Neuronal stem cell (in vitro differentiated cells): ENCODE measurements at regions not wholly inside any gene's neighbourhood (a gene's known extent, or its start where the extent isn't known, plus 50 kb on each side); places are given as distances from the start of the nearest gene placed in this dataset.

Experiments
- DNase-seq: peaks from one replicate; pipeline ENCODE4 v3.0.0-alpha.2; 2013; ENCODE audit warnings: low spot score
- H2AFZ ChIP-seq: one replicate; pipeline ENCODE4 v1.6.1; 2013; ENCODE audit warnings: mild to moderate bottlenecking, low read length, inconsistent platforms
- H2AK5ac ChIP-seq: 2 replicates; pipeline ENCODE4 v1.6.1; 2013; ENCODE audit warnings: low read depth, mild to moderate bottlenecking, inconsistent platforms, low read length, moderate library complexity, mixed read lengths
- H2BK120ac ChIP-seq: 2 replicates; pipeline ENCODE4 v1.6.1; 2013; ENCODE audit warnings: low read depth, mild to moderate bottlenecking, inconsistent platforms, low read length, moderate library complexity, mixed read lengths
- H2BK12ac ChIP-seq: one replicate; pipeline ENCODE4 v1.6.1; 2013; ENCODE audit warnings: low read length, inconsistent platforms
- H2BK15ac ChIP-seq: 2 replicates; pipeline ENCODE4 v1.6.1; 2013; ENCODE audit warnings: mild to moderate bottlenecking, low read length, inconsistent platforms, mixed read lengths
- H2BK5ac ChIP-seq: one replicate; pipeline ENCODE4 v1.6.1; 2013; ENCODE audit warnings: inconsistent platforms, mild to moderate bottlenecking, low read length, moderate library complexity
- H3K14ac ChIP-seq: one replicate; pipeline ENCODE4 v1.6.1; 2013; ENCODE audit warnings: low read length, inconsistent platforms
- H3K18ac ChIP-seq: 2 replicates; pipeline ENCODE4 v1.6.1; 2013; ENCODE audit warnings: low read length, inconsistent platforms
- H3K23ac ChIP-seq: 2 replicates; pipeline ENCODE4 v1.6.1; 2013; ENCODE audit warnings: low read depth, mild to moderate bottlenecking, mixed read lengths, low read length, inconsistent platforms; ENCODE audit not compliant: poor library complexity
- H3K27ac ChIP-seq: replicated peaks from 3 replicates; pipeline ENCODE4 v1.5.1; 2013; ENCODE audit warnings: low read length, inconsistent platforms
- H3K27me3 ChIP-seq, 3 experiments: 2 replicates each; pipeline ENCODE4 v1.6.1; 2013; ENCODE audit warnings: low read length in 3 of 3, mild to moderate bottlenecking in 2 of 3, inconsistent platforms in 1 of 3, low read depth in 1 of 3, mixed read lengths in 1 of 3, moderate library complexity in 1 of 3; ENCODE audit not compliant: control insufficient read depth in 3 of 3, insufficient read depth in 3 of 3
- H3K36me3 ChIP-seq, 2 donors: replicated peaks in 1 of 2; 2 replicates each; pipeline ENCODE4 v1.6.1; 2013; ENCODE audit warnings: low read length in 2 of 2; ENCODE audit not compliant: control insufficient read depth in 2 of 2, insufficient read depth in 2 of 2
- H3K4ac ChIP-seq: 2 replicates; pipeline ENCODE4 v1.6.1; 2013; ENCODE audit warnings: inconsistent platforms, mild to moderate bottlenecking, low read length, moderate library complexity
- H3K4me1 ChIP-seq, 2 donors: 1 replicate in 1 of 2; 2 replicates in 1 of 2; pipeline ENCODE4 v1.6.1; 2013; ENCODE audit warnings: low read length in 2 of 2, low read depth in 1 of 2; ENCODE audit not compliant: control insufficient read depth in 2 of 2, insufficient read depth in 1 of 2
- H3K4me2 ChIP-seq: one replicate; pipeline ENCODE4 v1.6.1; 2013; ENCODE audit warnings: mild to moderate bottlenecking, low read length, inconsistent platforms; ENCODE audit not compliant: insufficient read depth, poor library complexity, severe bottlenecking
- H3K4me3 ChIP-seq, 2 donors: 2 replicates each; pipeline ENCODE4 v1.5.1; 2013; ENCODE audit warnings: low read length in 2 of 2, mild to moderate bottlenecking in 2 of 2, inconsistent platforms in 1 of 2, moderate library complexity in 1 of 2
- H3K79me1 ChIP-seq: one replicate; pipeline ENCODE4 v1.6.1; 2013; ENCODE audit warnings: low read depth, mild to moderate bottlenecking, inconsistent platforms, low read length, moderate library complexity
- H3K9ac ChIP-seq: one replicate; pipeline ENCODE4 v1.6.1; 2013; ENCODE audit warnings: mild to moderate bottlenecking, low read depth, low read length, inconsistent platforms; ENCODE audit not compliant: poor library complexity
- H3K9me3 ChIP-seq, 2 donors: replicated peaks in 1 of 2; 2 replicates each; pipeline versions ENCODE3 to v1.6.1; 2013; ENCODE audit warnings: low read length in 2 of 2, mild to moderate bottlenecking in 2 of 2, inconsistent platforms in 1 of 2, low read depth in 1 of 2, mixed read lengths in 1 of 2, moderate library complexity in 1 of 2; ENCODE audit not compliant: control insufficient read depth in 2 of 2, insufficient read depth in 1 of 2
- H4K8ac ChIP-seq: one replicate; pipeline ENCODE4 v1.6.1; 2013; ENCODE audit warnings: low read depth, mild to moderate bottlenecking, inconsistent platforms, low read length, moderate library complexity
- H4K91ac ChIP-seq: one replicate; pipeline ENCODE4 v1.6.1; 2013; ENCODE audit warnings: low read length, low read depth, mild to moderate bottlenecking, inconsistent platforms; ENCODE audit not compliant: poor library complexity
- WGBS, 2 donors: extraction: QIAGEN DNeasy Blood & Tissue Kit; methylation state at CpG; one replicate each; pipeline ENCODE4 v1.1.7; 2013; ENCODE audit warnings: missing lambda C conversion rate in 2 of 2, mixed read lengths in 1 of 2; ENCODE audit not compliant: insufficient read length in 2 of 2, insufficient replicate concordance in 1 of 2; ENCODE audit errors: extremely low coverage in 2 of 2; 5-methylcytosine and 5-hydroxymethylcytosine counted together

- WGBS, 2 donors, result no CpG with 5 or more reads among the region's 3 CpGs
- Histone ChIP-seq H3K4me1 (no peaks in the 10 kb centered on the region), H3K4ac (no peak overlapping the region), H2BK5ac (no peak overlapping the region), H3K4me3 (no peak overlapping the region), H3K9ac (no peak overlapping the region), H3K23ac (no peak overlapping the region), H3K18ac (no peak overlapping the region), H3K9me3 (no peaks in the 10 kb centered on the region), H4K8ac (no peak overlapping the region), H2AK5ac (no peak overlapping the region), H3K4me2 (no peak overlapping the region), H3K27ac (no peak overlapping the region), H2BK120ac (no peak overlapping the region), H2AFZ (no peak overlapping the region), H3K27me3 (no peaks in the 10 kb centered on the region), H2BK12ac (no peak overlapping the region), H2BK15ac (no peak overlapping the region), H3K14ac (no peak overlapping the region), H4K91ac (no peak overlapping the region), H3K36me3 (no peaks in the 10 kb centered on the region), H3K79me1 (no peaks in the 10 kb centered on the region)
- no peak for DNase-seq
Observed at GRCh38 chr5:114702136-114702535, 340.3 kb downstream of the KCNN2 start.

DNA sequence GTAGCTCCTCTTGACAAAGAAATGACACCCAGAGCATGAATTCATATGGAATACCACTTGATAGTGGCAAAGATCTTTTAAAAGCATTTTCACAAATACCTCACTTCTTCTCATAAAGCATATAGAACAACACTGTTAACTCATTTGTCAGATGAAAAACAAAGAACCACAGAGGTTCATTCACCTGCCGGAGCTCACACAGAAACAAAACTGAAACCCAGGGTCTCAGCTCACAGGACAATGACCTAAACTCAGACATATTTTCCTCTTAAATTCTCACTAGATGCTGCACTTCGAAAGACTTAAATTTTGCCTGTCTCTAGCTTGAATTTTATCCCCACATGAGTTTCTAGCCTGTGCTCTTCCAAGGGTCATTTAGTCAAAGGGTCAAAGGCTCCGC lies 339.0 kb downstream of the KCNN2 start:
- Histone ChIP-seq H3K23ac (no peak overlapping the region), H2AFZ (no peak overlapping the region), H3K4me3 (no peak overlapping the region), H2BK5ac (no peak overlapping the region), H3K9me3 (no peaks in the 10 kb centered on the region), H3K4me2 (no peak overlapping the region), H2AK5ac (no peak overlapping the region), H3K9ac (no peak overlapping the region), H3K4ac (no peak overlapping the region), H2BK15ac (no peak overlapping the region), H2BK120ac (no peak overlapping the region), H2BK12ac (no peak overlapping the region), H3K79me1 (no peaks in the 10 kb centered on the region), H3K27ac (no peak overlapping the region), H3K4me1 (no peaks in the 10 kb centered on the region), H3K36me3 (no peaks in the 10 kb centered on the region), H3K18ac (no peak overlapping the region), H4K8ac (no peak overlapping the region), H3K27me3 (no peaks in the 10 kb centered on the region), H3K14ac (no peak overlapping the region), H4K91ac (no peak overlapping the region)
- no CpG with 5 or more reads among the region's 3 CpGs for WGBS, 2 donors
- no peak for DNase-seq

DNA sequence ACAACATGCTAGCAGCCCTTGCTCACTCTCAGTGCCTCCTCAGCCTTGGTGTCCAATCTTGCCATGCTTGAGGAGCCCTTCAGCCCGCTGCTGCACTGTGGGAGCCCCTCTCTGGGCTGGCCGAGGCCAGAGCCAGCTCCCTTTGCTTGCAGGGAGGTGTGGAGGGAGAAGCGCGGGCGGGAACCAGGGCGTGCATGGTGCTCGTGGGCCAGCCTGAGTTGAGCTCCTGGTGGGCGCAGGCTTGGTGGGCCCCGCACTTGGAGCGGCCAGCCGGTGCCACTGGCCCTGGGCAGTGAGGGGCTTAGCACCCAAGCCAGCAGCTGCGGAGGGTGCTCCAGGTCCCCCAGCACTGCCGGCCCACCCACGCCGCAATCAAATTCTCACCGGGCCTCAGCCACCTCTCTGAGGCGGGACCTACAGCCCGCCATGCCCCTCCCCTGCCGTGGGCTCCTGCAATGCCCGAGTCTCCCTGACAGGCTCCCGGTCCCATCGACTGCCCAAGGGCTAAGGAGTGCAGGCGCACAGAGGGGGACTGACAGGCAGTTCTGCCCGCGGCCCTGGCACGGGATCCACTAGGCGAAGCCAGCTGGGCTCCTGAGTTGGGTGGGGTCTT lies 333.5 kb downstream of the KCNN2 start:
- DNase-seq, result no peak
- Histone ChIP-seq H4K91ac (no peak overlapping the region), H3K4ac (no peak overlapping the region), H3K4me2 (no peak overlapping the region), H3K27ac (no peak overlapping the region), H3K9me3 (no peaks in the 10 kb centered on the region), H3K23ac (no peak overlapping the region), H4K8ac (no peak overlapping the region), H2BK12ac (no peak overlapping the region), H3K27me3 (no peaks in the 10 kb centered on the region), H2AK5ac (no peak overlapping the region), H3K4me3 (no peak overlapping the region), H3K79me1 (no peaks in the 10 kb centered on the region), H2BK120ac (no peak overlapping the region), H2BK5ac (no peak overlapping the region), H2AFZ (no peak overlapping the region), H3K18ac (no peak overlapping the region), H2BK15ac (no peak overlapping the region), H3K9ac (no peak overlapping the region), H3K14ac (no peak overlapping the region), H3K4me1 (no peaks in the 10 kb centered on the region), H3K36me3 (no peaks in the 10 kb centered on the region)
- no CpG with 5 or more reads among the region's 27 CpGs for WGBS, 2 donors

GRCh38 chr5:114686356-114686755 lies 324.5 kb downstream of the KCNN2 start:
- no peak overlapping the region for H3K9ac ChIP-seq
- H4K91ac ChIP-seq, result no peak overlapping the region
- no peaks in the 10 kb centered on the region for H3K4me1 ChIP-seq
- H3K27ac ChIP-seq, result no peak overlapping the region
- no peak overlapping the region for H3K4me2 ChIP-seq
- no peak overlapping the region for H3K18ac ChIP-seq
- H2BK120ac ChIP-seq, result no peak overlapping the region
- no peak overlapping the region for H2AFZ ChIP-seq
- H3K4me3 ChIP-seq, result no peak overlapping the region
- no peak overlapping the region for H4K8ac ChIP-seq
- no peaks in the 10 kb centered on the region for H3K9me3 ChIP-seq
- no peak overlapping the region for H2BK12ac ChIP-seq
- no peak overlapping the region for H3K4ac ChIP-seq
- H3K23ac ChIP-seq, result no peak overlapping the region
- no peak overlapping the region for H2BK15ac ChIP-seq
- no peaks in the 10 kb centered on the region for H3K79me1 ChIP-seq
- no peaks in the 10 kb centered on the region for H3K36me3 ChIP-seq
- no peak overlapping the region for H2BK5ac ChIP-seq
- no CpG with 5 or more reads among the region's 1 CpG for WGBS, 2 donors
- no peaks in the 10 kb centered on the region for H3K27me3 ChIP-seq
- no peak overlapping the region for H3K14ac ChIP-seq
- no peak for DNase-seq
- no peak overlapping the region for H2AK5ac ChIP-seq
